Femur (tissue), 1 donor: ENCODE measurements at regions not wholly inside any gene's neighbourhood (a gene's known extent, or its start where the extent isn't known, plus 50 kb on each side); places are given as distances from the start of the nearest gene placed in this dataset.
"Not testable (repeated sequence)": the region's sequence is repeated elsewhere in the genome, so short reads cannot be mapped to it uniquely, and the experiment has no call there.

ENCODE experiments used
- DNase-seq: peaks from one replicate; pipeline ENCODE4 v3.0.0-alpha.2; 2017

- no peak for DNase-seq
Observed at GRCh38 chr7:9082203-9082602, 648.8 kb downstream of the NXPH1 start.

GRCh38 chr7:9083837-9084236, 650.4 kb downstream of the NXPH1 start:
- no peak for DNase-seq

GRCh38 chr7:9091282-9091681, 657.9 kb downstream of the NXPH1 start:
- no peak for DNase-seq

- no peak for DNase-seq
Observed at GRCh38 chr7:9097565-9098060, 664.2 kb downstream of the NXPH1 start.

- DNase-seq, result no peak
Observed at GRCh38 chr7:9100289-9100688, 666.9 kb downstream of the NXPH1 start.

GRCh38 chr7:9102846-9103245, 669.4 kb downstream of the NXPH1 start:
- no peak for DNase-seq

GRCh38 chr7:9106747-9107146, 673.3 kb downstream of the NXPH1 start:
- no peak for DNase-seq

- DNase-seq, result no peak
Observed at GRCh38 chr7:9120331-9120730, 686.9 kb downstream of the NXPH1 start.

- no peak for DNase-seq
Observed at GRCh38 chr7:9124320-9124719, 690.9 kb downstream of the NXPH1 start.

GRCh38 chr7:9125246-9125645, 691.8 kb downstream of the NXPH1 start:
- no peak for DNase-seq

GRCh38 chr7:9127901-9128300, 694.5 kb downstream of the NXPH1 start:
- DNase-seq, result no peak

GRCh38 chr7:9148687-9149086, 715.3 kb downstream of the NXPH1 start:
- DNase-seq, result no peak

- no peak for DNase-seq
Observed at GRCh38 chr7:9149499-9150082, 716.2 kb downstream of the NXPH1 start.

- not testable (repeated sequence) for DNase-seq
Observed at GRCh38 chr7:9163691-9164090, 730.3 kb downstream of the NXPH1 start.

GRCh38 chr7:9175871-9176270, 742.5 kb downstream of the NXPH1 start:
- no peak for DNase-seq

GRCh38 chr7:9181356-9181755, 747.9 kb downstream of the NXPH1 start:
- no peak for DNase-seq

- DNase-seq, result no peak
Observed at GRCh38 chr7:9186730-9187129, 753.3 kb downstream of the NXPH1 start.

GRCh38 chr7:9189703-9190102, 756.3 kb downstream of the NXPH1 start:
- DNase-seq, result no peak

GRCh38 chr7:9192969-9193368, 759.6 kb downstream of the NXPH1 start:
- DNase-seq, result no peak

- DNase-seq, result no peak
Observed at GRCh38 chr7:9200626-9201025, 767.2 kb downstream of the NXPH1 start.

- no peak for DNase-seq
Observed at GRCh38 chr7:9201928-9202327, 768.5 kb downstream of the NXPH1 start.

GRCh38 chr7:9204571-9204970, 771.2 kb downstream of the NXPH1 start:
- no peak for DNase-seq

- DNase-seq, result no peak
Observed at GRCh38 chr7:9210114-9210513, 776.7 kb downstream of the NXPH1 start.

- no peak for DNase-seq
Observed at GRCh38 chr7:9217204-9217603, 783.8 kb downstream of the NXPH1 start.

GRCh38 chr7:9226500-9226899, 793.1 kb downstream of the NXPH1 start:
- no peak for DNase-seq
